ENCODE measurements at regions not wholly inside any gene's neighbourhood (a gene's known extent, or its start where the extent isn't known, plus 50 kb on each side); places are given as distances from the start of the nearest gene placed in this dataset.

- DNase-seq = no peak
These were observed 245.7 kb upstream of the RORA start for GRCh38 chr15:61474796-61475195.

GRCh38 chr15:61467823-61468222, 238.7 kb upstream of the RORA start:
- no peak for DNase-seq

GRCh38 chr15:61459785-61460707, 230.9 kb upstream of the RORA start:
- no peak for DNase-seq

DNA sequence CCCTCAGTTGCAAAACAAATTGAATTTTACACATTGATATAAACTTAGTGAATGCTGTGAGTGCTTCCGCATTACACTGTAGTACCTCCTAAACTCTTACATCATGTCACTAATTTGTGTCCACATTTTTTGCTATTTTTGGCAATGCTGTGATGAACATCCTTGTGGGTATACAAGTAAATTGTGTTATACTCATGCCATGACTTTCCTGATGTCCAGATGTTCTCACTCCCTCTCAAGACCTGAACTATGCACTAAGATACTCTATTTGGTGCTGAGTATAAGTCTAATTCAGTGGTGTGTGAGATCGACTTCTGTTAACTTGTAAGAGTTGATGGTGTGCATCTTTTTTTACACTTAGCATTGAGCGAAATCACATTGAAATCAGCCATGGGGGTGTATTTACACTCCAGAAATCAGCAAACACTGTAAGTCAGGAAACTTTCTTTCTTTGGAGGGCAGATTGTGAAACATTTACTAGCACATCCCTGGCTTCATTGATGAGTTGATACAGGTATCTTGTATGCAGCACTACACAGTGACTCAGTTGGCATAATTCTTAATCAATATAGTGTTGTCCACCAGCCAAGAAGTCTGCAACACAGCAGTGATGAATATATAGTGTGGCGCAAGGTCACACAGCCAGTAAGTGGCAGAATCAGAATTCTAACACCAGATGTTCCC, 228.1 kb upstream of the RORA start:
- no peak for DNase-seq

DNA sequence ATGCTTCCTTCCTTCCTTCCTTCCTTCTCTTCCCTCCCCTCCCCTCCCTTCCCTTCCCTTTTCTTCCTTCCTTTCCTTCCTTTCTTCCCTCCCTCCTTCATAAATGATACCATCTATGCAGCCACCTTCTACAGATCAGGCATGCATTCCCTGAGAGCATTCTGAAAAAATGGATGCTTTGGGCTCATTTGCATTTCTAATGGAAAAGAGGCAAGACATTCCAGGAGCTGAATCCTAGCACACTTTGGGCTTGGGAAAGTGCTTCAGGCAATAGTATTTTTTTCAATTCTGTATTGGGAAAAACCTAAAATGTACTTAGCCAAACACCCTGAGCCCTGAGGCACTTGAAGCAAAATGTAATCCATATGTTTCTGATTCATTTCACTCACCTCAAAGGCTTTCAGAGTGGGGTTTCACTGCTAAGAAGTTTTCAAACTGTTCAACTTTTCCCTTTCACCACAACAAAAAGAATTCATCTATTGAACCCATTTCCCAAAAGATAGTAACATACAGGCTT, 220.1 kb upstream of the RORA start:
- no peak for DNase-seq

GRCh38 chr15:61447981-61448380, 218.9 kb upstream of the RORA start:
- DNase-seq = no peak

GRCh38 chr15:61444585-61444984, 215.5 kb upstream of the RORA start:
- no peak for DNase-seq

GRCh38 chr15:61442821-61443220, 213.7 kb upstream of the RORA start:
- no peak for DNase-seq

DNA sequence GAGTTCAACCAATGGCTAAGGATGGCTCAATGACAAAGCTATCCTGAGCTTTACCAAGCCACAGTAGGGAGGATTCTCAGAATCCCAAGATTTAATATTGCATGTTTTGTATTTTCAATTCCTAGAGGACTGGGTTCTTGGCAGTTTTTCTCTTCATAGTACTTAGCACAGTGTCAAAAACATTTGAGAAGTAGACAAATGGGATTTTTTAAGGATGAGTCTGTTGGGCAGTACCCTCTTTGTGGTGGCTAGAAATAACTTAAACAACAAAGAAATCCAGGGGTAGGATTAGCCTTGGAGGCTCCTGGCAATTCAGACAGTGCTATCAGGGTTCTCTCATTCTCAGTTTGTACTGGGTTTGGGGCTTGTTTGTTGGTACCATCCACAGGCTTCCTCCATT, 212.8 kb upstream of the RORA start:
- DNase-seq = no peak

DNA sequence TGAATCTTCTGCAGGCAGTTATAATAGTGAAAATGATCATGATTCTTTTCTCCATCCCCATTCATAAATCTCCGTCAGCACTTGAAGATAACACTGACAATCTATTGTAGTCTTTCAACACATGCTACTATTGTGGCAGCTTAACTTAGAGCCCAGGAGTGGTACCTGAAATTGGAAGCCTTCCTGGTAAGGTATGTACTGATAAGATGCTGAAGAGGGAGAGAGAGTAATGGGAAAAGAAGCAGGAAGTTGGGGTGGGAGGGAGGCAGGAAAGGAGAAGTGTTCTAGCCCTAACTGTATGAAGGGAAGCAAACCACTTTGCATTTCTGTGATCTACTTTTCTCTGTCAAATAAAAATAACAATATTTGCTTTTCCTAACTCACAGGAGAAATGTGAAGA, 197.4 kb upstream of the RORA start:
- no peak for DNase-seq

DNA sequence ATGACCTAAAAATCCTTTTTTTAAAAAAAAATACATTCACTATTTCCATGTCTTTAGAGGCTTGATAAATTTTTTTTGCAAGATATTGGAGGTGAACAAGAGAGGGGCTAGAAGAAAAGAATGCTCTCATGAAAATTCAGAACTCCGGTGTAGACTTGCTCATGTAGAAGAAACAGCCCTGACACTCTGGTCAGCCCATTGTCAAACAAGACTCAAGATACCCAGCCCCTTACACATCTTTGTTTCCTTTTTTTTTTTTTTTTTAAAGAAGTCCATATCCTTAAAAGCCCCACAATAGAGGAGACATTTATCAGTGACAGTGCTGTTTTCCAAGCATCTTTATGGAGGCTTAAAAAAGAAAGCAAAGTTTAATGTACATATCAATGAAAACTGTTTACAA, 196.8 kb upstream of the RORA start:
- DNase-seq = no peak

DNA sequence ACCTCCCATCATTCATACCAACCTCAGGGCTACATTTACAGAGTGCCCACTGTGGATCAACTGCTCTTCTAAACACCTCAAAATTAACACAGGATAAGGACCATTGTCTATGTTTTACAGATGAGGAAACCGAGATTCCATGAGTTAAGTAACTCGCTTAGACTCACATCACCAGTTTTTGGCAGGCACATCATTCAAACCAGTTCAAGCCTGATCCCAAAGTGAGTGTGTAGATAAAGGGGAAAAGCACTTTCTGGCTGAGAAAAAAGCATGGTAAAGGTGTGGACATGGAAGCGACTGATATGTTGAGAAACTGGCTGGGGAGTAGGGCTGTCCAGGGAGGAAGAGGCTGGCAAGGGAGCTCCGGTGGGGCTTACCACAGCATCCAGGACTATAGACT, 193.7 kb upstream of the RORA start:
- DNase-seq = no peak

- DNase-seq = no peak
These were observed 192.8 kb upstream of the RORA start for GRCh38 chr15:61421938-61422337.

GRCh38 chr15:61421470-61421869, 192.4 kb upstream of the RORA start:
- DNase-seq = no peak

- no peak for DNase-seq
These were observed 191.4 kb upstream of the RORA start for GRCh38 chr15:61420546-61420945.

GRCh38 chr15:61415617-61416120, 186.6 kb upstream of the RORA start:
- no peak for DNase-seq

GRCh38 chr15:61411902-61412510, 182.9 kb upstream of the RORA start:
- DNase-seq = no peak

- no peak for DNase-seq
These were observed 181.6 kb upstream of the RORA start for GRCh38 chr15:61410662-61411061.

GRCh38 chr15:61404567-61404966, 175.5 kb upstream of the RORA start:
- no peak for DNase-seq

- DNase-seq = no peak
These were observed 174.8 kb upstream of the RORA start for GRCh38 chr15:61403884-61404283.

- DNase-seq = no peak
These were observed 173.0 kb upstream of the RORA start for GRCh38 chr15:61401903-61402698.

GRCh38 chr15:61398310-61398709, 169.2 kb upstream of the RORA start:
- DNase-seq = no peak
